ENCODE measurements at regions not wholly inside any gene's neighbourhood (a gene's known extent, or its start where the extent isn't known, plus 50 kb on each side); places are given as distances from the start of the nearest gene placed in this dataset.
"Not testable (repeated sequence)": the region's sequence is repeated elsewhere in the genome, so short reads cannot be mapped to it uniquely, and the experiment has no call there.

DNA sequence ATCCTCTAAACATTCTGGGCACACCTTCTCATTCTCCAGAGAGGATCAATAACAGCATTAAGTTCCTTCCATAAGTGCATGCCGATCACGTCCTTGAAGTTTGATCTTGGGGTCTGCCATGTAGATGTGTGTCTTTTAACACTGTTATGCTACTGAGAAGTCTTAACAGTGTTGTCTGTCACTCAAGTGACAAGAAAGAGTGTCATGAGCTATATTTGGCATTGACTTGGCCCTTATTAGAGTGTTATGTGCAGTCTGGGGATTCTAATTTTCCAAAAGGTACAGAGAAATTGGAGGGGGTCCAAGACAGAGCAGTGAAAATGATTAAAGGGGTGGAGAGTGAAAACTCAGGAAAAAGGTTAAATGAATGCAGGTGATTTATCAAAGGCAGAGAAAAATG is 107.1 kb upstream of the OPCML start:
- DNase-seq (ENCODE audit: low read depth, low spot score) = no peak

DNA sequence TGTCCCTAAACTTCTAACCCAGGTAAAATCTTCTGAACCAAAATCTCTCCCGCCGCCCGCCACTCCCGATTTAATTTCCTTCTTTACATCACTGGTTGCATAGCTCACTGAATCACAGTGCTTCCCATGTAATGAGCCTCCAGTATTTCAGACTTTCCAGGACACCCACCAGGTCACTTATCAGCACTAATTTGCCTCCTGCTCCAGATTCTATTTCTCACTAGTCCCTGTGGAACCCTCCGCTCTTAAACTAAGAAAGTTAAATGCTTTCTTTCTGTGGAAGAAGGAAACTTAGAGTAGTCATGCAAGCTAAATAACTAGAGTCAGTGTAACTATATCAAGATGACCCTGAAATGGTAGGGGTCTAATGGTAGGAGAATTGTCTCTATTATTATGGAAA is 106.6 kb upstream of the OPCML start:
- no peak for DNase-seq (ENCODE audit: low read depth, low spot score)

DNA sequence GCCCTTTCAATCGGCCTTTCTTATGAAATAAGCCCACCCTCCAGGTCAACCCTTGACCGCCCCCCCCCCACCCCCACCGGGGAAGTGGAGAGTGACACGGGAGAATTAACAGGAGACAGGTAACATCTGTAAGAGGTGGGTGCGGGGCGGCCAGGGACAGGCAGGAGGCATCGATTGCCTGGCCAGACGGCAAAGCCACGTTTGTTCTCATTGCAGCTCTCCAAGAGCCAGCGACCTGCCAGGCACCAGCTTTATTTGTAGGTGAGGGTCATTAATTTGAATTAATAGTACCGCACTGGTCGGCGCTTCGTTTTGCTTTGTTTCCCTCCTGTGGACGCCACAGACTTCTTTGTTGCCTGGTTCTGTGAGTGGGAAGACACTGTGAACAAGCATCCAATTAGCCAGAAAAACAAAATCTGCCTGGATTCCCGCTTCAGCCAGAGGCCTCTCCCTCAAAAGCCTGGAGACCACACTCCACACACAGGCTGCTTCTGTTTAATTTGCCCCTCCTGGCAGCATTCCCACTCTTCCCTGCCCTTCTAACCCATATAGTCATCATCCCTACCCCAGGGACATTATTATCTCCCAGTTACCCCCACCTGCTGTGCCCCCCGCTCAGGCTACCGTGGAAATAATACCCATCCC is 104.5 kb upstream of the OPCML start:
- no peak for DNase-seq (ENCODE audit: low read depth, low spot score)

- DNase-seq (ENCODE audit: low read depth, low spot score) = no peak
Measured at GRCh38 chr11:133635244-133635739, 103.0 kb upstream of the OPCML start.

GRCh38 chr11:133628371-133628770 is 96.1 kb upstream of the OPCML start:
- not testable (repeated sequence) for DNase-seq (ENCODE audit: low read depth, low spot score)

DNA sequence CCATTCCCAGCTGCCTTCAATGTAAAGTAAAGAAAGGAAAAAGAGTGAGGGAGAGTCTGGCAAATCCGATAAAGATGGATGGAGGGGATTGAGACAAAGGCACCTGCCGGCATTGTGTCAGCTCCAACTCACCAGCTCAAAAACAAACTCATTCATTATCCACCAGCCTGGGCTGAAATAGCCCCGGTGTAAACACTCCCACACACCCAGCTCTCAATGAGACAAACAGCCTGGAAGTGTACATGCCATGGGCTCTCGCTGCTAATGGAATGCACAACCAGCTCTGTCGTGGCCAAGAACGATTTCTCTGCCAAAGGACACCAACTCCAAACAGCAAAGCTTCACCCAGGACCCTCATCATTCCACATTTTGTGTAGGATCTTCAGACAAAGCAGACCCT is 89.3 kb upstream of the OPCML start:
- DNase-seq (ENCODE audit: low read depth, low spot score) = no peak

- no peak for DNase-seq (ENCODE audit: low read depth, low spot score)
Measured at GRCh38 chr11:133619973-133620372, 87.7 kb upstream of the OPCML start.

DNA sequence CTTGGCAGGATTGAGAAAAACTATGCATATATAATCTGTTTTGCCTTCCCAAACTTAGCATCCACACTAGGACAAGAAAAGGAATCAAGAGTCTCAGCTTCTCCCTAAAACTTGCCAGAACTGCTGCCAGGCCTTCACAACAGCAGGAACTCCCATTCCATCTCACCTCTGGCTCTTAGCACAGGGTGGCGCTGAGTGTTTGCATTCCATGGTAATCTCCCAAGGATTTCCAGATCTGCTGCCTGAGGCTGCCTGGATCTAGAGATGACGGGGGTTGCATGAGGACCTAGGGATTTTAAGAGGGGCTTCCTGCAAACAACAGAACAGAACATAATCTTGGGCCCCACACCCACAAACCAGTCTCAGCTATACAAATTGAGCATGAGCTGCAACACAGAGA is 87.1 kb upstream of the OPCML start:
- peak; percentile 25 for DNase-seq (ENCODE audit: low read depth, low spot score)

GRCh38 chr11:133618544-133618943 is 86.2 kb upstream of the OPCML start:
- no peak for DNase-seq (ENCODE audit: low read depth, low spot score)

- no peak for DNase-seq (ENCODE audit: low read depth, low spot score)
Measured at GRCh38 chr11:133608496-133608895, 76.2 kb upstream of the OPCML start.

GRCh38 chr11:133606124-133606523 is 73.8 kb upstream of the OPCML start:
- no peak for DNase-seq (ENCODE audit: low read depth, low spot score)

DNA sequence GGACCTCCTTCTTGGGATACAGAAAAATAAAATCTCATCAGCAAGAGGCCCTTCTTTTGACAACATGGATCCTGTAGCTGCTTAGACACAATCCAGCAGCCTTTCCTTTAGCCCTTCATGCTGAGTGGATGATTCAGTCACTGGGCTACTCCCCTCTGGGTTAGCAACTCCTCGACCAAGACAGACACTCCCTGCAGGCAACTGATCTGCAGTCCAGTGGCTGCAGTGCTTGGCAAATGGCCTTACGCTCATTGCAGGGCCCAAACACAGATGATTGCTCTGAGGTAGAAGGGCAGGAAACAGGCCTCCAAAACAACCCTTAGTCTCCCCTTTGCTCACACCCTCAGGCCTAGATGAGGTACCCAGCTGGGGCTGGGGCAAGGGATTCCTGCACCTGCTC is 73.2 kb upstream of the OPCML start:
- no peak for DNase-seq (ENCODE audit: low read depth, low spot score)

DNA sequence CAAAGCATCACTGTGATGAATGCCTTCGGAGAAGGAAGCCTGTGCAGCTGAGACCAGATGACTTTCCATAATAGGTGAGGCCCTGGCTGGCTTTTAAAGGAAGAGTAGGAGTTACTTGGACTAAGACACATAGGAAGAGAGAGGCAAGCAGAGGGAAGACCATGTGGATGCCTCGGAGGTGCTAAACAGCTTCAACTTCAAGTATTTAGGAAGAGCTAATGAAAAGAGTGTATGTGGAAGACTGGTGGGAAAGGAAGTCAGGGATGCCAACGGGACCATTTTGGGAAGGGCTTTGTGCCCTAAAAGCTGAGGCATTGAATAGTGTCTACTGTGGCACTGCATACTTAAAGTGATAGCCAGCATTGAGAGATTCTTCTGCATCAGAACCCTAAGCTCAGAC is 69.3 kb upstream of the OPCML start:
- DNase-seq (ENCODE audit: low read depth, low spot score) = no peak

- DNase-seq (ENCODE audit: low read depth, low spot score) = no peak
Measured at GRCh38 chr11:133600786-133601185, 68.5 kb upstream of the OPCML start.

- no peak for DNase-seq (ENCODE audit: low read depth, low spot score)
Measured at GRCh38 chr11:133600306-133600705, 68.0 kb upstream of the OPCML start.

DNA sequence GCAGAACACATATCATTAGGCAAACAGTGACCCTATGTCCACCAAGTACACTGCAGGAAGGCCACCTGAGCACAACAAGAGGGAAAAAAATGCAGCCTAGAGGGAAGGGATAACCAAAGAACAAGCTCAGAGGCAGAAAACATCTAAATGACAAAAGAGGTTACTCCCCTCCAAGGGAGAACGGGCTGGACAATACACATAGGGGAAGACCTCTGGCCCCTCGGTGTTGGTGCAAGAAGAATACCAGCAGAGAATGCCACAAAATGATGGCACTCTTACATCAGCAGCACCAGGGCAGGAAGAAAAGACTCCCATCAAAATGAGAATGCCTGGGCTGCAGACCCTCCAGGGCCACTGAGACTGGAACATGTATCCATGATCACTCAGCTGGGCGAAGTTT is 66.6 kb upstream of the OPCML start:
- peak; percentile 9 for DNase-seq (ENCODE audit: low read depth, low spot score)

- no peak for DNase-seq (ENCODE audit: low read depth, low spot score)
Measured at GRCh38 chr11:133597236-133597635, 64.9 kb upstream of the OPCML start.

- no peak for DNase-seq (ENCODE audit: low read depth, low spot score)
Measured at GRCh38 chr11:133595998-133596590, 63.8 kb upstream of the OPCML start.

GRCh38 chr11:133593036-133593435 is 60.7 kb upstream of the OPCML start:
- no peak for DNase-seq (ENCODE audit: low read depth, low spot score)

DNA sequence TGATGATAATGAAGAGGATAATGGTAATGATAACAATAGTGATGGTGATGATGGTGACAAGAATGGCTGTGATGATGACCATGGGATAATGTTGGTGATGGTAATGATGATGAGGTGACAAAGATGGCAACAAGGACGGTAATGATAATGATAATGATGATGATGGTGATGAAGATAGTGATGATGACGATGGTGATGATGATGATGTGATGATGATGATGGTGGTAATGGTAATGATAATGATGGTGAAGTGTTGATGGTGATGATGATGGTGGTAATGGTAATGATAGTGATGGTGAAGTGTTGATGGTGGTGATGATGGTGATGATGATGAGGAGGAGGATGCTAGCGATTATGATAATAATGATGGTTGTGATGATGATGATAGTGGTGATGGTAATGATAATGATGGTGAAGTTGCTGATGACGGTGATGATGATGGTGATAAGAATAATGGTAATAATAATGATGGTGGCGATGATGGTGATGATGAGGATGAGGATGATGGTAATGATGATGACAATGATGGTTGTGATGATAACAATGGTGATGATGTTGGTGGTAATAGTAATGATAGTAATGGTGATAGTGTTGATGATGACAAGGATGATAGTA is 54.7 kb upstream of the OPCML start:
- no peak for DNase-seq (ENCODE audit: low read depth, low spot score)

GRCh38 chr11:133582750-133583149 is 50.4 kb upstream of the OPCML start:
- DNase-seq (ENCODE audit: low read depth, low spot score) = no peak

- DNase-seq (ENCODE audit: low read depth, low spot score) = no peak
Measured at GRCh38 chr11:133582326-133582725, 50.0 kb upstream of the OPCML start.

Data from iPS DF 19.7 (cell line).